SK-N-SH (cell line): ENCODE measurements at regions not wholly inside any gene's neighbourhood (a gene's known extent, or its start where the extent isn't known, plus 50 kb on each side); places are given as distances from the start of the nearest gene placed in this dataset.

Source experiments
- CHD2 ChIP-seq: fragments of 150-350 bp; IDR thresholded peaks from 2 replicates; pipeline ENCODE4 v1.6.1; 2018; ENCODE audit warnings: low read length; ENCODE audit not compliant: partially characterized antibody
- CTCF ChIP-seq: fragments of 200-600 bp; sonication (generic); IDR thresholded peaks from 2 replicates; pipeline ENCODE4 v1.6.1; 2017; ENCODE audit warnings: antibody characterized with exemption, mild to moderate bottlenecking, moderate library complexity
- EZH2phosphoT487 ChIP-seq: fragments of 200-600 bp; sonication (generic); IDR thresholded peaks from 2 replicates; pipeline ENCODE4 v1.6.1; 2017; ENCODE audit warnings: low read depth, mixed run types, mild to moderate bottlenecking, antibody characterized with exemption, moderate library complexity, borderline replicate concordance
- POLR2AphosphoS5 ChIP-seq: IDR thresholded peaks from 2 replicates; pipeline ENCODE4 v1.6.1; 2012; ENCODE audit warnings: low read depth, low read length
- RCOR1 ChIP-seq: fragments of 150-350 bp; IDR thresholded peaks from 2 replicates; pipeline ENCODE4 v1.6.1; 2017; ENCODE audit warnings: antibody characterized with exemption, low read length
- REST ChIP-seq: IDR thresholded peaks from 2 replicates; pipeline ENCODE4 v1.6.1; 2012; ENCODE audit warnings: mild to moderate bottlenecking, low read depth, low read length, moderate library complexity
- SMC3 ChIP-seq: IDR thresholded peaks from 2 replicates; pipeline ENCODE4 v1.6.1; 2012; ENCODE audit warnings: low read depth, low read length, improper control_type of control experiment
- TAF1 ChIP-seq: IDR thresholded peaks from 2 replicates; pipeline ENCODE4 v1.6.1; 2012; ENCODE audit warnings: low read depth, mild to moderate bottlenecking, low read length, moderate library complexity, borderline replicate concordance
- USF2 ChIP-seq: fragments of 150-350 bp; IDR thresholded peaks from 2 replicates; pipeline ENCODE4 v1.6.1; 2017; ENCODE audit warnings: antibody characterized with exemption, low read length, low read depth, borderline replicate concordance
- ZBTB33 ChIP-seq: IDR thresholded peaks from 2 replicates; pipeline ENCODE4 v1.4.0; 2012; ENCODE audit warnings: low read depth, borderline replicate concordance
- TF ChIP-seq, protein P1 (sequence below): fragments of 150-350 bp; IDR thresholded peaks from 2 replicates; pipeline ENCODE4 v1.6.1; 2016; ENCODE audit warnings: mild to moderate bottlenecking, low read depth, low read length

DNA sequence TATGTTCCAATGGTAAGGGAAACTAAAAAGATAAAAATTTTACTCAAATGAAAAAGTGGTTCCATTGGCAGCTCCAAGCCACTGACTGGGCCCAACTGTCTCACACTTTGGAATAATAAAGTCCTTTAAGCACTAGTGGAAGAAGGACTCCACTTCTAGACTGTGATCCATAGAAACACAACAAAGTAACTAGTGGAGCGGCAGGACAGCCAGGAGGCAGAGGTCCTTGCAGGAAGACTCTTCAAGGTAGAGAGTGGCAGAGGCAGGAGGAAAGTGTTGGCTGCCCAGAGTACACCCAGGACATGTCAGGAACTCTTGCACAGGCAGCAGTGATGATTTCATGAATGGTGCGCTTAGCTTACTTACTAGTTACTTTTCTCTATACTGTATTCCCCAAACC lies 65.0 kb upstream of the CCN6 start:
- TF ChIP-seq CTCF (no peak), CHD2 (no peak), USF2 (no peak), RCOR1 (no peak), REST (no peak), TAF1 (no peak), SMC3 (no peak), POLR2AphosphoS5 (no peak), ZBTB33 (no peak), EZH2phosphoT487 (no peak)
- TF ChIP-seq, protein P1, sequence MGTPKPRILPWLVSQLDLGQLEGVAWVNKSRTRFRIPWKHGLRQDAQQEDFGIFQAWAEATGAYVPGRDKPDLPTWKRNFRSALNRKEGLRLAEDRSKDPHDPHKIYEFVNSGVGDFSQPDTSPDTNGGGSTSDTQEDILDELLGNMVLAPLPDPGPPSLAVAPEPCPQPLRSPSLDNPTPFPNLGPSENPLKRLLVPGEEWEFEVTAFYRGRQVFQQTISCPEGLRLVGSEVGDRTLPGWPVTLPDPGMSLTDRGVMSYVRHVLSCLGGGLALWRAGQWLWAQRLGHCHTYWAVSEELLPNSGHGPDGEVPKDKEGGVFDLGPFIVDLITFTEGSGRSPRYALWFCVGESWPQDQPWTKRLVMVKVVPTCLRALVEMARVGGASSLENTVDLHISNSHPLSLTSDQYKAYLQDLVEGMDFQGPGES, result no peak
